Spinal cord (tissue), 9 donors: ENCODE measurements at regions not wholly inside any gene's neighbourhood (a gene's known extent, or its start where the extent isn't known, plus 50 kb on each side); places are given as distances from the start of the nearest gene placed in this dataset.

ENCODE experiments used
- DNase-seq, 6 donors: peaks; one replicate each; pipeline versions ENCODE4 v3.0.0 to v3.0.0-alpha.2; 2013 to 2015; ENCODE audit warnings: low spot score in 6 of 6, low read depth in 4 of 6
- H3K27ac ChIP-seq: one replicate; pipeline ENCODE4 v1.5.1; 2013; ENCODE audit warnings: low read depth, low read length, control low read depth
- H3K27me3 ChIP-seq: one replicate; pipeline ENCODE4 v1.6.1; 2013; ENCODE audit warnings: low read length; ENCODE audit not compliant: control insufficient read depth, insufficient read depth
- H3K36me3 ChIP-seq: one replicate; pipeline ENCODE4 v1.6.1; 2013; ENCODE audit warnings: low read length; ENCODE audit not compliant: control insufficient read depth, insufficient read depth
- H3K4me1 ChIP-seq: one replicate; pipeline ENCODE4 v1.6.1; 2013; ENCODE audit warnings: low read length; ENCODE audit not compliant: control insufficient read depth, insufficient read depth
- H3K4me3 ChIP-seq: one replicate; pipeline ENCODE4 v1.5.1; 2013; ENCODE audit warnings: low read depth, low read length, control low read depth
- H3K9me3 ChIP-seq: one replicate; pipeline ENCODE4 v1.6.1; 2013; ENCODE audit warnings: low read length; ENCODE audit not compliant: control insufficient read depth, insufficient read depth
- WGBS: methylation state at CpG from one replicate; pipeline ENCODE4 v1.1.5; 2013; ENCODE audit warnings: missing lambda C conversion rate; ENCODE audit not compliant: insufficient coverage; 5-methylcytosine and 5-hydroxymethylcytosine counted together
- donor health status: healthy.

- H3K9me3 ChIP-seq, result no peaks in the 10 kb centered on the region
- H3K36me3 ChIP-seq, result no peaks in the 10 kb centered on the region
- no peaks in the 10 kb centered on the region for H3K4me1 ChIP-seq
- H3K4me3 ChIP-seq, result no peak overlapping the region
- H3K27me3 ChIP-seq, result no peaks in the 10 kb centered on the region
- no peak overlapping the region for H3K27ac ChIP-seq
- no peak for DNase-seq
Observed at GRCh38 chr19:28159065-28159464, 1053.9 kb downstream of the UQCRFS1 start.

- H3K27ac ChIP-seq, result no peak overlapping the region
- no peak overlapping the region for H3K4me3 ChIP-seq
- H3K36me3 ChIP-seq, result no peaks in the 10 kb centered on the region
- no peaks in the 10 kb centered on the region for H3K27me3 ChIP-seq
- no peaks in the 10 kb centered on the region for H3K9me3 ChIP-seq
- no CpG with 5 or more reads among the region's 1 CpG for WGBS
- H3K4me1 ChIP-seq, result peaks cover 3% of the 10 kb centered on the region
- no peak for DNase-seq
Observed at GRCh38 chr19:28155265-28155664, 1057.7 kb downstream of the UQCRFS1 start.

- DNase-seq, result no peak
- Histone ChIP-seq H3K36me3 (no peaks in the 10 kb centered on the region), H3K4me1 (peaks cover 3% of the 10 kb centered on the region), H3K27me3 (no peaks in the 10 kb centered on the region), H3K9me3 (no peaks in the 10 kb centered on the region), H3K4me3 (no peak overlapping the region), H3K27ac (no peak overlapping the region)
- WGBS, result 50% methylated on average over 1 of the region's 2 CpGs
Observed at GRCh38 chr19:28154077-28154476, 1058.9 kb downstream of the UQCRFS1 start.

- 44% methylated on average over 2 of the region's 3 CpGs for WGBS
- DNase-seq, result peak in 1 of 6 donors; percentile 67
- no peak overlapping the region for H3K27ac ChIP-seq
- no peaks in the 10 kb centered on the region for H3K27me3 ChIP-seq
- no peak overlapping the region for H3K4me3 ChIP-seq
- H3K4me1 ChIP-seq, result peaks cover 3% of the 10 kb centered on the region
- no peaks in the 10 kb centered on the region for H3K9me3 ChIP-seq
- no peaks in the 10 kb centered on the region for H3K36me3 ChIP-seq
Observed at GRCh38 chr19:28153123-28153522, 1059.8 kb downstream of the UQCRFS1 start.

- WGBS, result 78% methylated on average over 3 of the region's 5 CpGs
- Histone ChIP-seq H3K27me3 (no peaks in the 10 kb centered on the region), H3K9me3 (no peaks in the 10 kb centered on the region), H3K36me3 (no peaks in the 10 kb centered on the region), H3K4me1 (peaks cover 3% of the 10 kb centered on the region), H3K4me3 (no peak overlapping the region), H3K27ac (no peak overlapping the region)
- no peak for DNase-seq
Observed at GRCh38 chr19:28152195-28152594, 1060.8 kb downstream of the UQCRFS1 start.

GRCh38 chr19:28150129-28150528, 1062.8 kb downstream of the UQCRFS1 start:
- Histone ChIP-seq H3K27me3 (no peaks in the 10 kb centered on the region), H3K4me3 (no peak overlapping the region), H3K4me1 (peaks cover 3% of the 10 kb centered on the region), H3K27ac (no peak overlapping the region), H3K36me3 (no peaks in the 10 kb centered on the region), H3K9me3 (no peaks in the 10 kb centered on the region)
- no peak for DNase-seq
- WGBS, result 67% methylated on average over 3 of the region's 5 CpGs

- no peak for DNase-seq
- no peaks in the 10 kb centered on the region for H3K9me3 ChIP-seq
- H3K36me3 ChIP-seq, result no peaks in the 10 kb centered on the region
- no peak overlapping the region for H3K4me3 ChIP-seq
- 89% methylated on average over 2 of the region's 3 CpGs for WGBS
- H3K4me1 ChIP-seq, result peaks cover 3% of the 10 kb centered on the region
- H3K27me3 ChIP-seq, result no peaks in the 10 kb centered on the region
- H3K27ac ChIP-seq, result no peak overlapping the region
Observed at GRCh38 chr19:28148554-28148953, 1064.4 kb downstream of the UQCRFS1 start.

- DNase-seq, result no peak
- H3K36me3 ChIP-seq, result no peaks in the 10 kb centered on the region
- no peaks in the 10 kb centered on the region for H3K4me1 ChIP-seq
- H3K4me3 ChIP-seq, result no peak overlapping the region
- no peaks in the 10 kb centered on the region for H3K9me3 ChIP-seq
- no peak overlapping the region for H3K27ac ChIP-seq
- H3K27me3 ChIP-seq, result no peaks in the 10 kb centered on the region
- 80% methylated on average over 1 of the region's 1 CpG for WGBS
Observed at GRCh38 chr19:28142258-28142657, 1070.7 kb downstream of the UQCRFS1 start.

GRCh38 chr19:28140201-28140600, 1072.8 kb downstream of the UQCRFS1 start:
- no peak overlapping the region for H3K4me3 ChIP-seq
- H3K36me3 ChIP-seq, result no peaks in the 10 kb centered on the region
- H3K4me1 ChIP-seq, result no peaks in the 10 kb centered on the region
- WGBS, result no CpG with 5 or more reads among the region's 4 CpGs
- H3K27ac ChIP-seq, result no peak overlapping the region
- no peaks in the 10 kb centered on the region for H3K27me3 ChIP-seq
- no peak for DNase-seq
- no peaks in the 10 kb centered on the region for H3K9me3 ChIP-seq

GRCh38 chr19:28137772-28138171, 1075.2 kb downstream of the UQCRFS1 start:
- no peak for DNase-seq
- H3K27ac ChIP-seq, result no peak overlapping the region
- no peaks in the 10 kb centered on the region for H3K9me3 ChIP-seq
- no CpG with 5 or more reads among the region's 4 CpGs for WGBS
- no peaks in the 10 kb centered on the region for H3K36me3 ChIP-seq
- H3K4me1 ChIP-seq, result no peaks in the 10 kb centered on the region
- H3K4me3 ChIP-seq, result no peak overlapping the region
- no peaks in the 10 kb centered on the region for H3K27me3 ChIP-seq
